Duodenal mucosa (tissue), 2 donors: ENCODE measurements at regions not wholly inside any gene's neighbourhood (a gene's known extent, or its start where the extent isn't known, plus 50 kb on each side); places are given as distances from the start of the nearest gene placed in this dataset.

Source experiments
- H3K27ac ChIP-seq: one replicate; pipeline ENCODE4 v1.7.0; 2013; ENCODE audit warnings: low read depth, low read length
- H3K27me3 ChIP-seq, 2 donors: one replicate each; pipeline ENCODE4 v1.7.0; 2013; ENCODE audit warnings: low read length in 2 of 2, control low read depth in 1 of 2; ENCODE audit not compliant: insufficient read depth in 2 of 2, control insufficient read depth in 1 of 2
- H3K36me3 ChIP-seq, 2 donors: one replicate each; pipeline ENCODE4 v1.7.0; 2013; ENCODE audit warnings: low read length in 2 of 2, control low read depth in 1 of 2; ENCODE audit not compliant: insufficient read depth in 2 of 2, control insufficient read depth in 1 of 2
- H3K4me1 ChIP-seq, 2 donors: one replicate each; pipeline ENCODE4 v1.7.0; 2013; ENCODE audit warnings: low read length in 2 of 2, control low read depth in 1 of 2; ENCODE audit not compliant: insufficient read depth in 2 of 2, control insufficient read depth in 1 of 2
- H3K4me3 ChIP-seq, 2 donors: one replicate each; pipeline ENCODE4 v1.7.0; 2013; ENCODE audit warnings: low read length in 2 of 2, low read depth in 1 of 2
- H3K9ac ChIP-seq, 2 donors: one replicate each; pipeline ENCODE4 v1.7.0; 2013; ENCODE audit warnings: low read length in 2 of 2, low read depth in 1 of 2
- H3K9me3 ChIP-seq, 2 donors: one replicate each; pipeline ENCODE4 v1.7.0; 2013; ENCODE audit warnings: low read length in 2 of 2, control low read depth in 1 of 2; ENCODE audit not compliant: control insufficient read depth in 1 of 2

DNA sequence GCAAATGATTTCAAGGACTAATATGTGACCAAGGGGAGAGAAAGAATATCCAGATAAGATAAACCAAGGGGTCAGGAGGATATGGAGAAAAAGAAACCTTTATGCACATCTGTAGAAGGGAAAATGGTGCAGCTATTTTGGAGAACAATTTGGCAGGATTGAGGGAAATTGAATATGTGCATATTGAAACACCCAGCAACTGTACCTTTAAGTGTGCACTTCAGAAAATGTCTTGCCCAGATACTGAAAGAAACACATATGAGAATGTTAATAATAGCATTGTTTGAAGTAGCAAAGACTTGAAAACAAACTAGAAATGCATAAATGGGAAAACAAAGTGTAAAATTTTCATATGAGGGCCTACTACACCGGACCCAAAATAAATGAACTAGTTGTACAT is 599.6 kb downstream of the PSAT1 start:
- Histone ChIP-seq H3K9me3 (peaks cover 6 to 11% of the 10 kb centered on the region in 2 donors), H3K9ac (no peak overlapping the region), H3K4me3 (no peak overlapping the region), H3K27ac (no peak overlapping the region), H3K4me1 (no peaks in the 10 kb centered on the region), H3K27me3 (no peaks in the 10 kb centered on the region), H3K36me3 (no peaks in the 10 kb centered on the region)

DNA sequence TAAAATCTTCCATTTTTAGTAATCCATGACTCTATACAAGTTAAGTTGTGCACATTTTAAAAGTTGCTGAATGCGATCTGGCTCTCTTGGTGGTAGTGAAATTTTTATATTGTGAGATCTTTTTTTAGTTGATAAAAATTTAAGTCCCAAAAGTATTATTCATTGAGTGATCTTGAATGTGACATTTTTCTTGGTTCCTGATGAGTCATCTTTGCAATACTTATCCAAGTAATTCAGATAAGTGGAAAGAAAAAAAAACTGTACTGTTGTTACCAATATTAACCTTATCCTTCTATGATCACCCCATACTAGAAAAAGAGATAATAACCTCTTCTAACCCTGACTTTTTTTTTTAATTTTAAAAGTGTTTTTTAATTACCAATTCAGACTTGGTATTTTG is 601.3 kb downstream of the PSAT1 start:
- Histone ChIP-seq H3K36me3 (no peaks in the 10 kb centered on the region), H3K27me3 (no peaks in the 10 kb centered on the region), H3K4me3 (no peak overlapping the region), H3K4me1 (no peaks in the 10 kb centered on the region), H3K27ac (no peak overlapping the region), H3K9ac (no peak overlapping the region), H3K9me3 (peaks cover 4 to 8% of the 10 kb centered on the region in 2 donors)

GRCh38 chr9:78899006-78899405 is 602.1 kb downstream of the PSAT1 start:
- no peaks in the 10 kb centered on the region for H3K27me3 ChIP-seq
- H3K4me3 ChIP-seq: no peak overlapping the region
- no peaks in the 10 kb centered on the region for H3K36me3 ChIP-seq
- H3K4me1 ChIP-seq: no peaks in the 10 kb centered on the region
- no peak overlapping the region for H3K9ac ChIP-seq
- H3K9me3 ChIP-seq: peaks cover 0 to 8% of the 10 kb centered on the region in 2 donors
- H3K27ac ChIP-seq: no peak overlapping the region

GRCh38 chr9:78900500-78900899 is 603.6 kb downstream of the PSAT1 start:
- no peak overlapping the region for H3K4me3 ChIP-seq
- H3K9me3 ChIP-seq: peaks cover 0 to 4% of the 10 kb centered on the region in 2 donors
- no peaks in the 10 kb centered on the region for H3K4me1 ChIP-seq
- H3K9ac ChIP-seq: no peak overlapping the region
- H3K27ac ChIP-seq: no peak overlapping the region
- no peaks in the 10 kb centered on the region for H3K27me3 ChIP-seq
- no peaks in the 10 kb centered on the region for H3K36me3 ChIP-seq

DNA sequence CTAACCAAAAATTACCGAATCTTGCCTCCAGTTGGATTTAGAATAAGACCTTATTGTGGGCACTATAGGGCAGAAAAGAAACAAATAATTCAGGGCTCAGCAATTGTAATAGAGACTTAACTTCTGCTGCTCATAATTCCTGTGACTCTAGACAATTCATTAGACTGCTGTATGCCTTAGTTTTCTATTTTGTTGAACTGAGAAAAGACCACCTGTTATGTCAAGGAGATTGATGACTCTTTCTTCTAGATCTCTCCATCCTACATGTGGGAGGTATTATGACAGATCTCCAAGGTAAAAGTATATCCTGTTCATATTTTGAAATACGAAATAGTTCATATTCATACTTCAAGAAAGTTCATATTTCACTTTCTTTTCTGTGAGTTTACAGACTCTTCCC is 605.1 kb downstream of the PSAT1 start:
- no peaks in the 10 kb centered on the region for H3K36me3 ChIP-seq
- H3K9ac ChIP-seq: no peak overlapping the region

DNA sequence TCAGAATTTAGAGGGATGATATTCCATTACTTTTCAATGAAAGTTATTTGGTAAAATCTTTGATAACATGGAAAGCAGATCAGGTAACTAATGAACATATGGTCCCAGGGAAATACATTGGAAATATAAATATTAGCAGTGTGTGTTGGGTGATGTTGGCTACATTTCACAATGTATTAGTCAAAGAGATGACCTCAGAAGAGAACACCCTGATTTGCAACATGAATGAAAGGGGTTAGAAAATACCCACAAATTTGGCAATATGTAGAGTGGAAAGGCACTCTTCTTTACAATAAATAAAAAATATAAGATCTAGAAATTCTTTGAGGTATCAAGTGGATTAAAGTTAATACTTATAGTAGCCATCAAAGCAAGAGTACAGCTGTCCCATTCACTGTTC is 606.7 kb downstream of the PSAT1 start:
- peaks cover 0 to 4% of the 10 kb centered on the region in 2 donors for H3K9me3 ChIP-seq
- H3K36me3 ChIP-seq: no peaks in the 10 kb centered on the region
- H3K27me3 ChIP-seq: no peaks in the 10 kb centered on the region
- no peak overlapping the region for H3K4me3 ChIP-seq
- H3K9ac ChIP-seq: no peak overlapping the region
- H3K4me1 ChIP-seq: no peaks in the 10 kb centered on the region
- H3K27ac ChIP-seq: no peak overlapping the region

More for the DNA sequence above, 605.1 kb downstream of the PSAT1 start:
- no peaks in the 10 kb centered on the region for H3K27me3 ChIP-seq
- no peak overlapping the region for H3K27ac ChIP-seq
- H3K4me3 ChIP-seq: no peak overlapping the region
- H3K9me3 ChIP-seq: peaks cover 0 to 4% of the 10 kb centered on the region in 2 donors
- H3K4me1 ChIP-seq: no peaks in the 10 kb centered on the region

- Histone ChIP-seq H3K27me3 (no peaks in the 10 kb centered on the region), H3K9ac (no peak overlapping the region), H3K36me3 (no peaks in the 10 kb centered on the region), H3K4me3 (no peak overlapping the region), H3K9me3 (peaks cover 0 to 8% of the 10 kb centered on the region in 2 donors), H3K27ac (no peak overlapping the region), H3K4me1 (no peaks in the 10 kb centered on the region)
These were observed 607.8 kb downstream of the PSAT1 start for GRCh38 chr9:78904686-78905085.

DNA sequence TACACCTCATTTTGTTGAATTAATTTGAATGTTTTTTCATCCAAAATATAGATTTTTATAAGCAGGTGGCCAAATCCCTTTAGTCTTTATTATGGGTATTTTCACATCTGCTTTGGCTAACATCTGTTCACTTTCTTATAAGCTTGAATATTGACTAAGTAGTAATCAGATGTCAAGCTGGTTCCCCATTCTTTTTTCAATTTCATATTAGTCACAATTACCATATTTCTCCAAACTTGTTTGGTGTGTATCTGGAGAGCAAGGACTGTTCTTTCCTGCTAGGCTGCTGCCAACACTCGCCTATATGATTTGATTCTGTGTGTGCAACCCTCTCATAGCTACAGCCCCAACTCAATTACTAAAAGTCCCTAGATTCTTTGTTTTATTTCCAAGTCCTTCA is 608.5 kb downstream of the PSAT1 start:
- Histone ChIP-seq H3K4me3 (no peak overlapping the region), H3K9me3 (peaks cover 0 to 8% of the 10 kb centered on the region in 2 donors), H3K9ac (no peak overlapping the region), H3K27ac (no peak overlapping the region), H3K4me1 (no peaks in the 10 kb centered on the region), H3K27me3 (no peaks in the 10 kb centered on the region), H3K36me3 (no peaks in the 10 kb centered on the region)

- no peak overlapping the region for H3K27ac ChIP-seq
- H3K4me3 ChIP-seq: no peak overlapping the region
- no peak overlapping the region for H3K9ac ChIP-seq
- no peaks in the 10 kb centered on the region for H3K27me3 ChIP-seq
- H3K9me3 ChIP-seq: peaks cover 0 to 4% of the 10 kb centered on the region in 2 donors
- H3K36me3 ChIP-seq: no peaks in the 10 kb centered on the region
- H3K4me1 ChIP-seq: no peaks in the 10 kb centered on the region
These were observed 609.2 kb downstream of the PSAT1 start for GRCh38 chr9:78905986-78906755.

- H3K4me1 ChIP-seq: no peaks in the 10 kb centered on the region
- no peaks in the 10 kb centered on the region for H3K36me3 ChIP-seq
- no peak overlapping the region for H3K4me3 ChIP-seq
- no peak overlapping the region for H3K9ac ChIP-seq
- H3K27me3 ChIP-seq: no peaks in the 10 kb centered on the region
- H3K9me3 ChIP-seq: peaks cover 0 to 4% of the 10 kb centered on the region in 2 donors
- H3K27ac ChIP-seq: no peak overlapping the region
These were observed 612.6 kb downstream of the PSAT1 start for GRCh38 chr9:78909566-78909965.
